WTC11 (cell line): ENCODE measurements at regions not wholly inside any gene's neighbourhood (a gene's known extent, or its start where the extent isn't known, plus 50 kb on each side); places are given as distances from the start of the nearest gene placed in this dataset.

Experiments
- ATAC-seq: fragments of 200-7000 bp; cut with Tn5 transposase; 2 replicates; pipeline ENCODE4 v1.10.0; 2021; ENCODE audit warnings: mild to moderate bottlenecking, moderate library complexity
- CTCF ChIA-PET: fragments of 300-600 bp; sonication (Branson Sonifier 250); formaldehyde crosslinking; loops from one replicate; lab custom pipeline; 2021; ENCODE audit warnings: antibody characterized with exemption; lab: Charles Lee
- POLR2A ChIA-PET: fragments of 350-600 bp; sonication (Branson Sonifier 250); formaldehyde crosslinking; loops from one replicate; lab custom pipeline; 2021; ENCODE audit warnings: antibody characterized with exemption; lab: Charles Lee
- DNase-seq: peaks from one replicate; pipeline ENCODE4 v3.0.0; 2021; ENCODE audit warnings: low spot score
- H3K27ac Mint-ChIP-seq: 2 replicates; pipeline ENCODE4 v1.8.0; 2021; ENCODE audit warnings: mixed read lengths
- H3K27me3 Mint-ChIP-seq: 2 replicates; pipeline ENCODE4 v1.8.0; 2021; ENCODE audit warnings: low read depth, mild to moderate bottlenecking, moderate library complexity, mixed read lengths
- H3K36me3 Mint-ChIP-seq: 2 replicates; pipeline ENCODE4 v1.8.0; 2021; ENCODE audit warnings: mixed read lengths
- H3K4me1 Mint-ChIP-seq: 2 replicates; pipeline ENCODE4 v1.8.0; 2022; ENCODE audit warnings: mixed read lengths
- H3K4me3 Mint-ChIP-seq: 2 replicates; pipeline ENCODE4 v1.8.0; 2021; ENCODE audit warnings: mild to moderate bottlenecking, moderate library complexity, mixed read lengths
- H3K9me3 Mint-ChIP-seq: 2 replicates; pipeline ENCODE4 v1.8.0; 2021; ENCODE audit warnings: mixed read lengths
- ATF2 ChIP-seq: sonication (generic); formaldehyde crosslinking; IDR thresholded peaks from 2 replicates; pipeline ENCODE4 v1.8.1; 2022; ENCODE audit warnings: low read depth, missing genetic modification reagents, borderline replicate concordance
- ELF4 ChIP-seq: sonication (generic); formaldehyde crosslinking; IDR thresholded peaks from 2 replicates; pipeline ENCODE4 v1.8.1; 2022; ENCODE audit warnings: low read depth, mild to moderate bottlenecking, moderate library complexity, missing genetic modification reagents
- ESRRA ChIP-seq: sonication (generic); formaldehyde crosslinking; IDR thresholded peaks from 2 replicates; pipeline ENCODE4 v1.8.1; 2022; ENCODE audit warnings: mild to moderate bottlenecking, missing genetic modification reagents, borderline replicate concordance
- HMGXB4 ChIP-seq: sonication (generic); formaldehyde crosslinking; IDR thresholded peaks from 2 replicates; pipeline ENCODE4 v1.8.1; 2023; ENCODE audit warnings: mild to moderate bottlenecking, moderate library complexity, missing genetic modification reagents
- MAX ChIP-seq: sonication (generic); formaldehyde crosslinking; IDR thresholded peaks from 2 replicates; pipeline ENCODE4 v1.8.0; 2022; ENCODE audit warnings: mild to moderate bottlenecking, missing genetic modification reagents
- MLX ChIP-seq: sonication (generic); formaldehyde crosslinking; IDR thresholded peaks from 2 replicates; pipeline ENCODE4 v1.8.1; 2023; ENCODE audit warnings: mild to moderate bottlenecking, missing genetic modification reagents, moderate library complexity
- MXD4 ChIP-seq: fragments of 250-450 bp; sonication (Bioruptor Pico); IDR thresholded peaks from 2 replicates; pipeline ENCODE4 v1.8.0; 2021; ENCODE audit warnings: mild to moderate bottlenecking, moderate library complexity, borderline replicate concordance
- NFYB ChIP-seq: sonication (generic); formaldehyde crosslinking; conservative IDR thresholded peaks from 2 replicates; pipeline ENCODE4 v1.8.0; 2022; ENCODE audit warnings: low read depth, missing genetic modification reagents
- NR2C2 ChIP-seq: sonication (generic); formaldehyde crosslinking; IDR thresholded peaks from 2 replicates; pipeline ENCODE4 v1.8.0; 2022; ENCODE audit warnings: mild to moderate bottlenecking, missing genetic modification reagents
- NR3C1 ChIP-seq: sonication (generic); formaldehyde crosslinking; conservative IDR thresholded peaks from 2 replicates; pipeline ENCODE4 v1.8.1; 2023; ENCODE audit warnings: low read depth, mild to moderate bottlenecking, missing genetic modification reagents
- PRDM15 ChIP-seq: sonication (generic); formaldehyde crosslinking; IDR thresholded peaks from 2 replicates; pipeline ENCODE4 v1.8.0; 2022; ENCODE audit warnings: missing genetic modification reagents
- TEAD1 ChIP-seq: sonication (generic); formaldehyde crosslinking; IDR thresholded peaks from 2 replicates; pipeline ENCODE4 v1.8.0; 2022; ENCODE audit warnings: mild to moderate bottlenecking, missing genetic modification reagents
- USF1 ChIP-seq: sonication (generic); formaldehyde crosslinking; IDR thresholded peaks from 2 replicates; pipeline ENCODE4 v1.8.0; 2022; ENCODE audit warnings: mild to moderate bottlenecking, missing genetic modification reagents
- ZNF121 ChIP-seq: sonication (generic); formaldehyde crosslinking; IDR thresholded peaks from 2 replicates; pipeline ENCODE4 v1.8.0; 2023; ENCODE audit warnings: missing genetic modification reagents
- ZNF281 ChIP-seq: sonication (generic); formaldehyde crosslinking; IDR thresholded peaks from 2 replicates; pipeline ENCODE4 v1.8.0; 2023; ENCODE audit warnings: mild to moderate bottlenecking, missing genetic modification reagents
- ZNF396 ChIP-seq: fragments of 250-450 bp; sonication (Bioruptor Pico); IDR thresholded peaks from 2 replicates; pipeline ENCODE4 v1.8.0; 2021; ENCODE audit warnings: mild to moderate bottlenecking, moderate library complexity, borderline replicate concordance
- ZNF416 ChIP-seq: fragments of 250-450 bp; sonication (Bioruptor Pico); IDR thresholded peaks from 2 replicates; pipeline ENCODE4 v1.9.0; 2021; ENCODE audit warnings: mild to moderate bottlenecking, inconsistent platforms

GRCh38 chr2:47304654-47305053, 64.5 kb upstream of the EPCAM start (continued):
- no peak for TF ChIP-seq ZNF281 (CRISPR knock-in tag)
- TF ChIP-seq NR2C2 (CRISPR knock-in tag): no peak
- no peak for TF ChIP-seq USF1 (CRISPR knock-in tag)
- no peak for TF ChIP-seq MAX (CRISPR knock-in tag)
- no peak for TF ChIP-seq ZNF396
- TF ChIP-seq NFYB (CRISPR knock-in tag): no peak
- TF ChIP-seq HMGXB4 (CRISPR knock-in tag): no peak

- CTCF ChIA-PET: interaction anchor here (1.5 to 2.3 kb wide), 3 partner anchors 10 to 31 kb away, joined by 4 to 21 read pairs (median 13); no protein-coding TSS in a partner anchor
- Mint-ChIP-seq H3K27ac (no peak overlapping the region), H3K9me3 (no peaks in the 10 kb centered on the region), H3K4me1 (peaks cover 14% of the 10 kb centered on the region), H3K36me3 (no peaks in the 10 kb centered on the region), H3K4me3 (no peak overlapping the region), H3K27me3 (peaks cover 12% of the 10 kb centered on the region)
- POLR2A ChIA-PET: interaction anchor here (0.6 to 1.1 kb wide), 2 partner anchors 116 to 259 kb away, joined by 3 to 5 read pairs; no protein-coding TSS in a partner anchor
- DNase-seq (no peak), ATAC-seq (no peak)
- TF ChIP-seq ESRRA (no peak), PRDM15 (CRISPR knock-in tag) (no peak), ZNF121 (CRISPR knock-in tag) (no peak), MXD4 (no peak), ELF4 (CRISPR knock-in tag) (no peak), ATF2 (CRISPR knock-in tag) (no peak), MAX (CRISPR knock-in tag) (no peak), ZNF281 (CRISPR knock-in tag) (no peak), NR3C1 (CRISPR knock-in tag) (no peak), ZNF416 (CRISPR knock-in tag) (no peak), MLX (CRISPR knock-in tag) (no peak), TEAD1 (CRISPR knock-in tag) (no peak)
These were observed 65.6 kb upstream of the EPCAM start for GRCh38 chr2:47303341-47304148.
